ENCODE measurements at regions not wholly inside any gene's neighbourhood (a gene's known extent, or its start where the extent isn't known, plus 50 kb on each side); places are given as distances from the start of the nearest gene placed in this dataset.
"Not testable (repeated sequence)": the region's sequence is repeated elsewhere in the genome, so short reads cannot be mapped to it uniquely, and the experiment has no call there.

GRCh38 chr5:164518741-164519080, 1013.3 kb downstream of the MAT2B start:
- Histone ChIP-seq H4K20me1 (ENCODE audit: insufficient read depth, low read length) (no peaks in the 10 kb centered on the region), H3K4me1 (ENCODE audit: control insufficient read depth in 1 of 2, insufficient read depth in 2 of 2, low read length in 2 of 2) (no peaks in the 10 kb centered on the region), H3K4me3 (replicated peaks in 1 of 3; ENCODE audit: low read depth in 2 of 3, low read length in 3 of 3) (no peak overlapping the region), H3K9me3 (replicated peaks in 1 of 2; ENCODE audit: control insufficient read depth in 1 of 2, insufficient read depth in 1 of 2, low read length in 2 of 2) (no peaks in the 10 kb centered on the region), H2AFZ (ENCODE audit: insufficient read depth, low read depth, low read length, poor library complexity, severe bottlenecking) (no peak overlapping the region), H3K9ac (ENCODE audit: insufficient read depth, low read length, poor library complexity, severe bottlenecking) (no peak overlapping the region), H3K36me3 (replicated peaks in 1 of 2; ENCODE audit: control insufficient read depth in 1 of 2, insufficient read depth in 2 of 2, low read length in 2 of 2) (no peaks in the 10 kb centered on the region), H3K27ac (ENCODE audit: low read depth in 1 of 2, low read length in 2 of 2) (no peak overlapping the region), H3K4me2 (replicated peaks; ENCODE audit: extremely low read depth, low read length, poor library complexity, severe bottlenecking) (no peak overlapping the region), H3K79me2 (ENCODE audit: insufficient read depth, low read length) (no peaks in the 10 kb centered on the region), H3K27me3 (ENCODE audit: control insufficient read depth in 2 of 2, insufficient read depth in 2 of 2, low read length in 2 of 2) (no peaks in the 10 kb centered on the region)
- Mint-ChIP-seq H3K4me3 (no peak overlapping the region), H3K4me1 (no peaks in the 10 kb centered on the region), H3K9me3 (peaks cover 0 to 6% (median 0%) of the 10 kb centered on the region in 7 donors), H3K27me3 (ENCODE audit: low read depth in 3 of 3) (peaks cover 0 to 2% (median 0%) of the 10 kb centered on the region in 3 donors), H3K27ac (no peak overlapping the region), H3K36me3 (no peaks in the 10 kb centered on the region)
- no peak for TF ChIP-seq CTCF (IDR thresholded peaks at IDR 0.05)
- intact Hi-C loops (cut with micrococcal nuclease), result no loop called here
- DNase-seq, result no peak
- WGBS (ENCODE audit: insufficient coverage), result no CpG with 5 or more reads among the region's 4 CpGs

- H3K27me3 Mint-ChIP-seq (ENCODE audit: low read depth in 3 of 3), result peaks cover 0 to 1% (median 0%) of the 10 kb centered on the region in 3 donors
- Histone ChIP-seq H3K9ac (ENCODE audit: insufficient read depth, low read length, poor library complexity, severe bottlenecking) (no peak overlapping the region), H3K4me3 (replicated peaks in 1 of 3; ENCODE audit: low read depth in 2 of 3, low read length in 3 of 3) (no peak overlapping the region), H3K9me3 (replicated peaks in 1 of 2; ENCODE audit: control insufficient read depth in 1 of 2, insufficient read depth in 1 of 2, low read length in 2 of 2) (no peaks in the 10 kb centered on the region), H3K27me3 (ENCODE audit: control insufficient read depth in 2 of 2, insufficient read depth in 2 of 2, low read length in 2 of 2) (no peaks in the 10 kb centered on the region), H3K4me1 (ENCODE audit: control insufficient read depth in 1 of 2, insufficient read depth in 2 of 2, low read length in 2 of 2) (no peaks in the 10 kb centered on the region), H3K4me2 (replicated peaks; ENCODE audit: extremely low read depth, low read length, poor library complexity, severe bottlenecking) (no peak overlapping the region), H2AFZ (ENCODE audit: insufficient read depth, low read depth, low read length, poor library complexity, severe bottlenecking) (no peak overlapping the region), H4K20me1 (ENCODE audit: insufficient read depth, low read length) (no peaks in the 10 kb centered on the region), H3K27ac (ENCODE audit: low read depth in 1 of 2, low read length in 2 of 2) (no peak overlapping the region), H3K79me2 (ENCODE audit: insufficient read depth, low read length) (no peaks in the 10 kb centered on the region), H3K36me3 (replicated peaks in 1 of 2; ENCODE audit: control insufficient read depth in 1 of 2, insufficient read depth in 2 of 2, low read length in 2 of 2) (no peaks in the 10 kb centered on the region)
- no peak overlapping the region for H3K4me3 Mint-ChIP-seq
- no peaks in the 10 kb centered on the region for H3K36me3 Mint-ChIP-seq
- no peaks in the 10 kb centered on the region for H3K4me1 Mint-ChIP-seq
- peaks cover 0 to 12% (median 5%) of the 10 kb centered on the region in 7 donors for H3K9me3 Mint-ChIP-seq
- DNase-seq, result no peak
- no CpG with 5 or more reads among the region's 4 CpGs for WGBS (ENCODE audit: insufficient coverage)
- no peak overlapping the region for H3K27ac Mint-ChIP-seq
- no peak for TF ChIP-seq CTCF (IDR thresholded peaks at IDR 0.05)
- intact Hi-C loops (cut with micrococcal nuclease), result no loop called here
Measured at GRCh38 chr5:164532235-164532900, 1026.9 kb downstream of the MAT2B start.

GRCh38 chr5:164533426-164533825, 1028.0 kb downstream of the MAT2B start:
- intact Hi-C loops (cut with micrococcal nuclease); H3K27ac Mint-ChIP-seq; H3K9me3 Mint-ChIP-seq; H3K27me3 ChIP-seq (ENCODE audit: control insufficient read depth in 2 of 2, insufficient read depth in 2 of 2, low read length in 2 of 2); H3K4me3 Mint-ChIP-seq; H3K36me3 Mint-ChIP-seq; H3K36me3 ChIP-seq (replicated peaks in 1 of 2; ENCODE audit: control insufficient read depth in 1 of 2, insufficient read depth in 2 of 2, low read length in 2 of 2); H3K27ac ChIP-seq (ENCODE audit: low read depth in 1 of 2, low read length in 2 of 2); H3K27me3 Mint-ChIP-seq (ENCODE audit: low read depth in 3 of 3); H3K4me1 ChIP-seq (ENCODE audit: control insufficient read depth in 1 of 2, insufficient read depth in 2 of 2, low read length in 2 of 2); H3K9me3 ChIP-seq (replicated peaks in 1 of 2; ENCODE audit: control insufficient read depth in 1 of 2, insufficient read depth in 1 of 2, low read length in 2 of 2); H4K20me1 ChIP-seq (ENCODE audit: insufficient read depth, low read length); DNase-seq; H3K79me2 ChIP-seq (ENCODE audit: insufficient read depth, low read length); H3K9ac ChIP-seq (ENCODE audit: insufficient read depth, low read length, poor library complexity, severe bottlenecking); H3K4me2 ChIP-seq (replicated peaks; ENCODE audit: extremely low read depth, low read length, poor library complexity, severe bottlenecking); H3K4me3 ChIP-seq (replicated peaks in 1 of 3; ENCODE audit: low read depth in 2 of 3, low read length in 3 of 3); H2AFZ ChIP-seq (ENCODE audit: insufficient read depth, low read depth, low read length, poor library complexity, severe bottlenecking); H3K4me1 Mint-ChIP-seq: not testable (repeated sequence)
- 86% methylated on average over 4 of the region's 7 CpGs for WGBS (ENCODE audit: insufficient coverage)

Data from CD14-positive monocyte (primary cell).